Activated T-helper 1 cell treated with Interleukin-2 at 50 U/mL for 16 hours (primary cell): ENCODE measurements at regions not wholly inside any gene's neighbourhood (a gene's known extent, or its start where the extent isn't known, plus 50 kb on each side); places are given as distances from the start of the nearest gene placed in this dataset.
"Not testable (repeated sequence)": the region's sequence is repeated elsewhere in the genome, so short reads cannot be mapped to it uniquely, and the experiment has no call there.

Source experiments
- DNase-seq: peaks from one replicate; pipeline ENCODE4 v3.0.0-alpha.2; 2020; ENCODE audit warnings: low read depth

DNA sequence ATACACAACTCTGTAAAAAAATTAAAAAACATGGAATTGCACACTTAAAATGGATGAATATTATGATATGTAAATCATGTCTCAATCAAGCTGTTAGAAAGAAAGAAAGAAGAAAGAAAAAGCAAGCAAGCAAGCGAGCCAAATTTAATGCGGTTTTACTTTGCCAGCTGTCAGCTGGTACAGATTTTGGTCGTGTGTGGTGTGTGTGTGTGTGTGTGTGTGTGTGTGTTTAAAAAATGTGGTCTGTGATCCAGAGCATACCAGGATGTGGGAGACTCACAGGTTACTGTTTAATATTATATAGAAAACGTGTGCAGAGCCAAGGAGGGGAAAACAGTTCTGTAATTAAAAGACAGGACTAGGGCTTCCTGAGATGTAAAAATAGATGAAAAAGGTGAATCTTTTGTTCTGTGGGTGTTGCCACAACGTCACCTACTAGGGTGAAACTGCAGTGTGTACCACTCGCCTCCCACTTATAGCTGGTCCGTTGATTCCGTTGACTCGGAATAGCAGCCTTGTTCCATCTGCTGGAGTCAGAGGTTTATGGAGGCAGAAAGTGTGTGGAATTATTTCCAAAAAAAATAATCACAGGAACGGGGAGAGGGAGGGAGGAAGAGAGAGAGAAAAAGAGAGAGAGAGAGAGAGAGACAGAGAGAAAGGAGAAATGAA lies 197.7 kb downstream of the BCAS1 start:
- DNase-seq, result peak; percentile 26

GRCh38 chr20:53872081-53872541 lies 198.3 kb downstream of the BCAS1 start:
- no peak for DNase-seq

- DNase-seq, result no peak
Measured at GRCh38 chr20:53871541-53871940, 198.9 kb downstream of the BCAS1 start.

DNA sequence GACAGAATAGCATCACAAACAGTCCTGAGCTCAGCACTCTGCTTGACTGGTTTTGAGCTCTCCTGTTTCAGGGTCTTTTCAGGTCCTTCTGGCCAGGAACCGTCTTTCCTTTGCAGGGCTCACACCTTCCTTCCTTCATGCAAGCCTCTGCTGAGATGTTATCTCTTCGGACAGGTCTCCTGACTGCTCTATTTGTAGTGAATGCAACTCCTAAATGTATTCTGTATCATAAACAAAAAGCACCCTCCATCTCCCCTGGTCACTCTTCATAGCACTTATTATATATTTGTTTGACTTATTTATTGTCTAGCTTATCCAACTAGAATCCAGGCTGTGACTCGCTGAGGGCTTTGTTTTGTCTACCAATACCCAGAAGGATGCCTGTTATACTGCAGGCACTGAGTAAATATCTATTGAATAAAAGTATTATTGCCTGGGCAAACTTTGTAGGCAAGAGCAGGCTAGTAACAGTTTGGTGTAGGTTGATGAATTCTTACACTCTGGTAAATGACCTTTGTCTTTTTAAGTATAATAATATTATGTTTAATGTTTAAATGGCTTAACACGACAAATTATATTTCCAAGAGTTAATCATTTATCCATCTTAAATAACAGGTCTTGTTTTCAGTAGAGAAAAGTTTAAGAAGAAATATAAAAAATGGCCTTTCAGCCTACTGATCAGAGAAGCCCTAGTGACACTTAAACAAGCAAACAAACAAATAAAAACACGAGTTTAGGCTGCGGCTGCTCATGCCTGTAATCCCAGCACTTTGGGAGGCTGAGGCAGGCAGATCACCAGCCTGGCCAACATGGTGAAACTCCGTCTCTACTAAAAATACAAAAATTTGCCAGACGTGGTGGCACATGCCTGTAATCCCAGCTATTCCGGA lies 199.7 kb downstream of the BCAS1 start:
- DNase-seq, result no peak

DNA sequence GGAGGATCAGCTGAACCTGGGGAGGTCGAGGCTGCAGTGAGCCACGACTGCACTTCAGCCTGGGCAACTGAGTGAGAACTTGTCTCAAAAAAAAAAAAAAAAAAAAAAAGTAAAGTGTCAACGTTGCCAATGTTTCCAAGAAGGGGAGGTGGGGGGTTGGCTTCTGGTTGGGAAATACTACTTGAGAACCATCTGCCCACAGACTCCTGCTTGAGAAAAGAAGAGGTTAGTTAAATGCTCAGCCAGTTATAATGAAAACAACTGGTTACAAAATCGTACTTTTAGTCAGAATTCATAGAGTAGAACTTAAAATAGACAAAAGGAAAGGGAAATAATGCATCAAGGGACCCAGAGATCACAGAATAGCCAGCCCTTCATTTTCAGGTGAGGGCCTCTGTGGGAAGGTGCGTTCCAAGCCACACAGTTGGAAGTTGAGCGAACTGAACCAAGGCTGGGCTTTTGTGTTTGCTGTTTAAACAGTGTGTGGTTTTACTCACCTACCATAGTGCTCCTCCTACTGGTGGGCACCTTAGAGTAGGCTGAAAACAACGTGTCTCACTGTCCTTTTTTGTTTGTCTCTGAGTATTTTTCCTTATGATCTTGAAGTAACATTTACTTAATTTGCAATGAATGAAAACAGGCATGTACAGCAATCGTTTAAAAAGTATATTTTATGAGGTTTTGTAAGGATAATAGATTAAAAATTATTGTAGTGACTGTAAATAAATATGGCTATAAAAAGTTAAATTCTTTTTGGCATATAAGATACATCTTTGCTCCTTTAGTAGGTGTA lies 200.7 kb downstream of the BCAS1 start:
- DNase-seq, result peak; percentile 37

GRCh38 chr20:53867741-53868351 lies 202.5 kb downstream of the BCAS1 start:
- DNase-seq, result no peak

DNA sequence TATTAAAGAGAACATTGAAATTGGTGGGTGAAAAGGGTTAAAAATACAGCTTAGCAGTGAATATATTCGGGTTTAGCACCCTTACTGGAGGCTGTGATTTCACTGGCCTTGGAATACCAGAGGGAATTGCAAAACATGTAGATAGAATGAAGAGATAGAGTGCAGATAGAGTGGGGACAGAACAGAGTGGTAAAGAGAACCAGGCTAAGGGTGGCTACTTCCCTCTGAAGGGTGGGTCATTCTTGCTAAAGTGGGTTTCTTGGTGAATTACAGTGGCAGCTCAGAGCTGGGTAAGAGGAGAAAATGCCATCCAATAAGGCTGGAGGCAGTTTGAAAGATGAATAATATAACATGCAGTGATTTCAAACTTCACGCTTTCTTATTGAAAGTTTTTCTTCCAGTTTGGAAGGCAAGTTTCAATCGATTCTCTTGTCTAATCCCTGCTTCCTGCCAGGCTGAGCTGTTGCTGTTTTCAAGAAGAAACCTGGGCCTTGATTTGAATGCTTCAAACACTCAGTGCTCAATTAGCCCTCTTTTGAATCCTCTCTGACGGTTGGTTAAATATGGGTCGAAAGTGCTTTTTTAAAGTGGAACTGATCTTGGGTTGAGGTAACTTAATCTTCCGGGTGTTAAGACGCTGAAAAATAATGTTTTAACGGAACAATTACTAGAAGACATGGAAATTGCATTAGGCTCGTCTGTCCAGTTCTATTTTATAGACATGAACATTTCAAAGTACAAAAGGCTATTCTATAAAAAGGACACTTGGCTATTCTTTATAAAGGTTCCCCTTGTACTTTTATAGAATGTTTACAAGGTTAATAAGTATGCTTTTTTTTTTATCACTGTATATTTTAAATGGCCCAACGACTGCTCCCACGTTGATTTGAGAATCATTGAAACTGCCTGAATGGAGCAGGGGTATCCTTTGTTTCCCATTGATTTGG lies 203.3 kb downstream of the BCAS1 start:
- DNase-seq, result no peak

DNA sequence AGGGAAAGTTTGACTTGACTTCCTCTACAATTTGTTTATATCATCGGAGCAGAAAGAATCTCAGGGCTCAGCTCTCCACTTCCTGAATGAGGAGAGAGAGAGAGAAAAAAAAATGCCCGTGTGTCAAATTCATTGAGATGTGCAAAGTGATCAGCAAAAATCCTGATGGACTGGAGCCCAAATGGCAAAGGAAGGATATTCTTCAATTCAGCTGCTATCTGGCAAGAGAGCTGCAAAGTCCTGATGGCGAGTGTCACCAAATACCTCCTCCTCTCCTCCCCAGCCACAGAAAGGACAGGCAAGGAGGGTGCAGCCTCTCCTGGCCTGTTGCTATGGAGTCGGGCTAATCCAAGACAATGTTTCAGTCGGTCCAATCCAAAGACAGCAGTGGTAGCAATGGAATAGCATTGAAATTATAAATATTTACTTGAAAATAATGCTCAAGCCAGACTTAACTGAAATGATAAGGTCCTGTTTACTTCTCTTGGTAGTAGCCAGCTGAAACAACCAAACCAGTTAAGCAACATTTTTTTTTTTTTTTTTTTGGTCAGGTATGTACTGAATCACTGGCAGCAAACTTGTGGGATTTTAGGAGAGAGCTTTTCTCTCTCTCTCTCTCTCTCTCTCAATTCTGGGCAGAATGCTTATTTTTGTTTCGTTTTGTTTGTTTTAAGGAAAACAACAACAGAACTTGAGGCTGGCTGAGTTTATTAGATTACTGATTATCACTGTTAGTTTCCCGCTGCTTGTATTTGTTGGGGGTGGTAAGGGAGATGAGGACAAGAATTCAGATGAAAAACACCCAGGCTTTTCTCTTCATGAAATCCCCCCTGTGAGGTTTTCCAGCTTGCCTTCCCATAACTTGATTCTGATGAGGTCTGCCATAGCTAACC lies 204.2 kb downstream of the BCAS1 start:
- no peak for DNase-seq

GRCh38 chr20:53864765-53865683 lies 205.4 kb downstream of the BCAS1 start:
- not testable (repeated sequence) for DNase-seq

- DNase-seq, result not testable (repeated sequence)
Measured at GRCh38 chr20:53863923-53864641, 206.3 kb downstream of the BCAS1 start.

DNA sequence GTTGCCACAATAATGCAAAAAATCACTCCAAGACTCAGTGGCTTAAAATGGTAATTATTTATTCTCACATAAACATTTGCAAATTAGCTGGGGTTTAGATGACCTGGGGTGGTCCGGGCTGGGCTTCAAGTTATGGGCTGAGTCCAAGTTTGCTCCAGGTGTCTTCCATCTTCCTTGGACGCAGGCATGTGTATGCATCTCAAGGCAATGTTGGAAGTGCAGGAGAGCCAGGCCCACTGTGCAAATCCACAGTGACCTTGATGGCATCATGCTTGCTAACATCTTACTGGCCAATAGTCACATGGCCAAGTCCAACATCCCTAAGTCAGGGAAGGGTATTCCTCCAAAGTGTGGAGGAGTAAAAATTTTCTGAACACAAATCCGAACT lies 206.9 kb downstream of the BCAS1 start:
- not testable (repeated sequence) for DNase-seq

GRCh38 chr20:53863039-53863438 lies 207.4 kb downstream of the BCAS1 start:
- not testable (repeated sequence) for DNase-seq

DNA sequence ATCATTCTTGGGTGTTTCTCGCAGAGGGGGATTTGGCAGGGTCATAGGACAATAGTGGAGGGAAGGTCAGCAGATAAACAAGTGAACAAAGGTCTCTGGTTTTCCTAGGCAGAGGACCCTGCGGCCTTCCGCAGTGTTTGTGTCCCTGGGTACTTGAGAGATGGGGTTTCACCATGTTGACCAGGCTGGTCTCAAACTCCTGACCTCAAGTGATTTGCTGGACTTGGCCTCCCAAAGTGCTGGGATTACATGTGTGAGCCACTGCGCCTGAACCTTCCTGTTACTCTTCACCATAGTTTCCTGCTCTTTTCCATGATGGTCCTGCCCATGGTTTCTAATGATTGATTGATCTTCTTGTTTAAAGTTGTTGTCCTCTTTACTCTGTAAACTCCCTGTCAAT lies 207.9 kb downstream of the BCAS1 start:
- DNase-seq, result not testable (repeated sequence)

DNA sequence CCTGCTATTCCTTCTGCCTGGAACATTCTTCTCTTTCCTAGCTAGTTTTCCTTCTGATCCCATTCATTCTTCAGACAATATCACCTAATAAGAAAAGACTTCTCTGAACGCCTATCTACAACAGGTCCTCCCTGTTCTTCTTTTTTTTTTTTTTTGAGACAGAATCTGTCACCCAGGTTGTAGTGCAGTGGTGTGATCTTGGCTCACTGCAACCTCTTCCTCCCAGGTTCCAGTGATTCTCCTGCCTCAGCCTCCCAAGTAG lies 208.3 kb downstream of the BCAS1 start:
- not testable (repeated sequence) for DNase-seq

DNA sequence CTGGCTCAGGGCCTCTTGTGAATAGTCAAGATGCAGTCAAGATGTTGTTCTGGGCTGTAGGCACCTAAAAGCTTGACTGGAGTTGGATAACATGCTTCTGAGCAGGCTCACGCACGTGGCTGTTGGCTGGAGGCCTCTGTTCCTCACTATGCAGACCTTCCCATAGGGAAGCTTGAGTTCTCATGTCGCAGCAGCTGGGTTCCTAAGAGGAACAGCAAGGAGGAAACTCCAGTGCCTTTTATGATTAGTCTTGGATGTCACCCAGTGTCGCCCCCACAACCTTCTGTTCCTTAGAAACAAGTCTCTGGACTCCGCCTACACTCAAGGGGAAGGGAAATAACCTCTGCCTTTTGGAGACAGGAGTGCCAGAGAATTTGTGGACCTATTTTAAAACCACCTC lies 210.7 kb downstream of the BCAS1 start:
- DNase-seq, result no peak

DNA sequence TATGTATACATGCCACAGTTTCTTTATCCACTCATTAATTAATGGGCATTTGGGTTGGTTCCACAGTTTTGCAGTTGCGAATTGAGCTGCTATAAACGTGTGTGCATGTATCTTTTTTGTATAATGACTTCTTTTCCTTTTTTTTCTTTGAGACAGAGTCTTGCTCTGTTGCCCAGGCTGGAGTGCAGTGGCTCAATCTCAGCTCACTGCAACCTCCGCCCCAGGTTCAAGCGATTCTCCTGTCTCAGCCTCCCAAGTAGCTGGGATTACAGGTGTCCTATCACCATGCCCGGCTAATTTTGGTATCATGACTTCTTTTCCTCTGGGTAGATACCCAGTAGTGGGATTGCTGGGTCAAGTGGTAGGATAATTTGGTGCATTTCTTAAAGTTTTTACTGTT lies 211.4 kb downstream of the BCAS1 start:
- DNase-seq, result not testable (repeated sequence)

GRCh38 chr20:53858516-53858915 lies 211.9 kb downstream of the BCAS1 start:
- DNase-seq, result not testable (repeated sequence)

- no peak for DNase-seq
Measured at GRCh38 chr20:53857723-53858236, 212.6 kb downstream of the BCAS1 start.
